Transverse colon (tissue), 3 donors: ENCODE measurements at regions not wholly inside any gene's neighbourhood (a gene's known extent, or its start where the extent isn't known, plus 50 kb on each side); places are given as distances from the start of the nearest gene placed in this dataset.

Source experiments
- EP300 ChIP-seq: sonication (generic); formaldehyde crosslinking; IDR thresholded peaks from one replicate; pipeline ENCODE4 v1.6.1; 2017; ENCODE audit warnings: antibody characterized with exemption, low read depth
- TF ChIP-seq, protein P1 (sequence below), 5 experiments: fragments of 200-600 bp in 3 of 5; fragments of 450-650 bp in 2 of 5; sonication (generic) in 3 of 5; IDR thresholded peaks; 1 replicate in 2 of 5; 2 replicates in 3 of 5; pipeline ENCODE4 v1.5.1; 2016 to 2017; ENCODE audit warnings: antibody characterized with exemption in 5 of 5, inconsistent platforms in 3 of 5, mild to moderate bottlenecking in 2 of 5, moderate library complexity in 1 of 5

- TF ChIP-seq, protein P1, sequence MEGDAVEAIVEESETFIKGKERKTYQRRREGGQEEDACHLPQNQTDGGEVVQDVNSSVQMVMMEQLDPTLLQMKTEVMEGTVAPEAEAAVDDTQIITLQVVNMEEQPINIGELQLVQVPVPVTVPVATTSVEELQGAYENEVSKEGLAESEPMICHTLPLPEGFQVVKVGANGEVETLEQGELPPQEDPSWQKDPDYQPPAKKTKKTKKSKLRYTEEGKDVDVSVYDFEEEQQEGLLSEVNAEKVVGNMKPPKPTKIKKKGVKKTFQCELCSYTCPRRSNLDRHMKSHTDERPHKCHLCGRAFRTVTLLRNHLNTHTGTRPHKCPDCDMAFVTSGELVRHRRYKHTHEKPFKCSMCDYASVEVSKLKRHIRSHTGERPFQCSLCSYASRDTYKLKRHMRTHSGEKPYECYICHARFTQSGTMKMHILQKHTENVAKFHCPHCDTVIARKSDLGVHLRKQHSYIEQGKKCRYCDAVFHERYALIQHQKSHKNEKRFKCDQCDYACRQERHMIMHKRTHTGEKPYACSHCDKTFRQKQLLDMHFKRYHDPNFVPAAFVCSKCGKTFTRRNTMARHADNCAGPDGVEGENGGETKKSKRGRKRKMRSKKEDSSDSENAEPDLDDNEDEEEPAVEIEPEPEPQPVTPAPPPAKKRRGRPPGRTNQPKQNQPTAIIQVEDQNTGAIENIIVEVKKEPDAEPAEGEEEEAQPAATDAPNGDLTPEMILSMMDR (IDR thresholded peaks at IDR 0.05), result no peak
- no peak for TF ChIP-seq EP300
Measured at GRCh38 chr1:201712387-201713085, 116.4 kb upstream of the IPO9 start.
